HG02970 (cell line): ENCODE measurements at regions not wholly inside any gene's neighbourhood (a gene's known extent, or its start where the extent isn't known, plus 50 kb on each side); places are given as distances from the start of the nearest gene placed in this dataset.

ENCODE experiments used
- ATAC-seq: cut with Tn5 transposase; IDR thresholded peaks from one replicate; pipeline ENCODE4 v1.9.1; 2021; ENCODE audit warnings: mild to moderate bottlenecking, moderate library complexity, moderate number of reproducible peaks; ENCODE audit not compliant: unreplicated experiment, low FRiP score

- ATAC-seq = no peak
Observed at GRCh38 chr1:181142096-181142958, 53.8 kb downstream of the IER5 start.

GRCh38 chr1:181143102-181143859 lies 54.8 kb downstream of the IER5 start:
- ATAC-seq = no peak

- ATAC-seq = no peak
Observed at GRCh38 chr1:181144238-181144637, 55.7 kb downstream of the IER5 start.

GRCh38 chr1:181148636-181149035 lies 60.1 kb downstream of the IER5 start:
- ATAC-seq = no peak

GRCh38 chr1:181149326-181150125 lies 61.0 kb downstream of the IER5 start:
- peak; percentile 60 for ATAC-seq

GRCh38 chr1:181150273-181150672 lies 61.8 kb downstream of the IER5 start:
- ATAC-seq = no peak

GRCh38 chr1:181150842-181151241 lies 62.3 kb downstream of the IER5 start:
- ATAC-seq = no peak

- peak; percentile 43 for ATAC-seq
Observed at GRCh38 chr1:181151378-181152326, 63.2 kb downstream of the IER5 start.

- ATAC-seq = peak; percentile 44
Observed at GRCh38 chr1:181152892-181153633, 64.6 kb downstream of the IER5 start.

- no peak for ATAC-seq
Observed at GRCh38 chr1:181153634-181153961, 65.1 kb downstream of the IER5 start.

- no peak for ATAC-seq
Observed at GRCh38 chr1:181155339-181155738, 66.8 kb downstream of the IER5 start.

GRCh38 chr1:181159451-181160140 lies 71.1 kb downstream of the IER5 start:
- ATAC-seq = no peak

- ATAC-seq = no peak
Observed at GRCh38 chr1:181160322-181160721, 71.8 kb downstream of the IER5 start.

GRCh38 chr1:181160998-181161870 lies 72.7 kb downstream of the IER5 start:
- no peak for ATAC-seq

GRCh38 chr1:181163662-181164061 lies 75.2 kb downstream of the IER5 start:
- ATAC-seq = no peak

GRCh38 chr1:181166377-181167196 lies 78.1 kb downstream of the IER5 start:
- no peak for ATAC-seq
